K562 (cell line): ENCODE measurements at regions not wholly inside any gene's neighbourhood (a gene's known extent, or its start where the extent isn't known, plus 50 kb on each side); places are given as distances from the start of the nearest gene placed in this dataset.
A peak's percentile ranks its signal among the peaks of the same experiment; 100 is the strongest.

Source experiments
- CHD1 ChIP-seq: fragments of 200-600 bp; sonication (generic); IDR thresholded peaks from one replicate; pipeline ENCODE4 v1.6.1; 2012; ENCODE audit warnings: mild to moderate bottlenecking, moderate library complexity, low read length, inconsistent platforms
- FOXJ2 ChIP-seq: fragments of 200-800 bp; sonication (Bioruptor generic); IDR thresholded peaks from 2 replicates; pipeline ENCODE4 v1.6.1; 2016; ENCODE audit warnings: missing genetic modification characterization, missing compliant biosample characterization
- ID3 ChIP-seq, 2 experiments: fragments of 250-450 bp in 1 of 2; fragments of 450-650 bp in 1 of 2; sonication (Bioruptor Pico) in 1 of 2; IDR thresholded peaks; 2 replicates each; pipeline versions ENCODE4 v1.6.1 to v1.8.0; 2016 to 2021; ENCODE audit warnings: mild to moderate bottlenecking in 2 of 2, moderate library complexity in 2 of 2, missing compliant biosample characterization in 1 of 2, missing genetic modification characterization in 1 of 2
- PHF21A ChIP-seq: fragments of 450-650 bp; IDR thresholded peaks from 2 replicates; pipeline ENCODE4 v1.6.1; 2017; ENCODE audit warnings: low read depth, borderline replicate concordance
- POLR2AphosphoS2 ChIP-seq: IDR thresholded peaks from 2 replicates; pipeline ENCODE4 v1.6.1; 2012; ENCODE audit warnings: low read length, improper control_type of control experiment
- SIN3B ChIP-seq: fragments of 450-650 bp; IDR thresholded peaks from 2 replicates; pipeline ENCODE4 v1.6.1; 2017; ENCODE audit warnings: low read depth, mild to moderate bottlenecking, moderate library complexity
- SMARCA5 ChIP-seq: fragments of 450-650 bp; IDR thresholded peaks from 2 replicates; pipeline ENCODE4 v1.6.1; 2016
- SMARCE1 ChIP-seq: fragments of 450-650 bp; IDR thresholded peaks from 2 replicates; pipeline ENCODE4 v1.7.1; 2016; ENCODE audit warnings: mild to moderate bottlenecking
- SPI1 ChIP-seq: IDR thresholded peaks from 2 replicates; pipeline ENCODE4 v1.6.1; 2011; ENCODE audit warnings: low read depth, low read length, control low read depth, borderline replicate concordance
- SRF ChIP-seq, 2 experiments: fragments of 250-450, 450-650 bp in 1 of 2; sonication (Bioruptor Pico) in 1 of 2; sonication (generic) in 1 of 2; formaldehyde crosslinking; IDR thresholded peaks; 2 replicates each; pipeline versions ENCODE4 v1.5.0 to v1.5.1; 2020 to 2022; ENCODE audit warnings: mild to moderate bottlenecking in 1 of 2, missing genetic modification reagents in 1 of 2
- TRIM25 ChIP-seq: fragments of 450-650 bp; IDR thresholded peaks from 2 replicates; pipeline ENCODE4 v1.7.0; 2016; ENCODE audit warnings: borderline replicate concordance
- U2AF2 ChIP-seq: fragments of 200-400 bp; formaldehyde crosslinking; optimal IDR thresholded peaks from 2 replicates; pipeline ENCODE3; 2017; ENCODE audit warnings: low read depth, mild to moderate bottlenecking, low read length
- XRCC5 ChIP-seq: fragments of 200-400 bp; formaldehyde crosslinking; IDR thresholded peaks from 2 replicates; pipeline ENCODE4 v1.6.1; 2017; ENCODE audit warnings: low read depth, mild to moderate bottlenecking, low read length
- ZBTB17 ChIP-seq: fragments of 450-650 bp; formaldehyde crosslinking; IDR thresholded peaks from 2 replicates; pipeline ENCODE4 v1.4.0; 2020; ENCODE audit warnings: mild to moderate bottlenecking
- ZBTB2 ChIP-seq: fragments of 450-650 bp; IDR thresholded peaks from 2 replicates; pipeline ENCODE4 v1.6.1; 2016; ENCODE audit warnings: antibody characterized with exemption
- ZC3H11A ChIP-seq: IDR thresholded peaks from 2 replicates; pipeline ENCODE4 v1.6.1; 2012; ENCODE audit warnings: low read depth, low read length, improper control_type of control experiment
- ZNF316 ChIP-seq: fragments of 450-650 bp; IDR thresholded peaks from 2 replicates; pipeline ENCODE4 v1.6.1; 2016
- ZNF436 ChIP-seq: fragments of 250-450, 450-650 bp; sonication (Bioruptor Pico); formaldehyde crosslinking; IDR thresholded peaks from 2 replicates; pipeline ENCODE4 v1.7.0; 2020; ENCODE audit warnings: mild to moderate bottlenecking
- ZNF511 ChIP-seq: sonication (generic); formaldehyde crosslinking; IDR thresholded peaks from 2 replicates; pipeline ENCODE4 v1.8.0; 2022; ENCODE audit warnings: mild to moderate bottlenecking, missing genetic modification reagents
- ZNF695 ChIP-seq: fragments of 450-650 bp; formaldehyde crosslinking; IDR thresholded peaks from 2 replicates; pipeline ENCODE4 v1.4.0; 2020; ENCODE audit warnings: mild to moderate bottlenecking, moderate library complexity

GRCh38 chr5:28780083-28780692 lies 1741.8 kb upstream of the CDH9 start (continued):
- TF ChIP-seq ZBTB2 (no peak), POLR2AphosphoS2 (no peak), ZNF695 (no peak), CHD1 (no peak), SIN3B (no peak), ZNF511 (no peak), SPI1 (no peak), TRIM25 (peak; percentile 37; the same call in 1 of the 2 replicates), ZNF436 (CRISPR knock-in tag) (no peak), SMARCE1 (no peak), ZNF316 (no peak), U2AF2 (peak; percentile 64), XRCC5 (no peak), PHF21A (no peak), ZBTB17 (no peak), SMARCA5 (no peak), ID3 (CRISPR knock-in tag; IDR thresholded peaks at IDR 0.05) (no peak), ID3 (tag; IDR thresholded peaks at IDR 0.05) (no peak), FOXJ2 (no peak), SRF (CRISPR knock-in tag; IDR thresholded peaks at IDR 0.05) (no peak), ZC3H11A (no peak)
